OCI-LY1 (cell line): ENCODE measurements at regions not wholly inside any gene's neighbourhood (a gene's known extent, or its start where the extent isn't known, plus 50 kb on each side); places are given as distances from the start of the nearest gene placed in this dataset.

Source experiments
- H2AFZ ChIP-seq: fragments of 200-600 bp; sonication (generic), shearing (Covaris generic); 2 replicates; pipeline ENCODE4 v1.6.0; 2014; ENCODE audit warnings: antibody characterized with exemption, mild to moderate bottlenecking, low read length
- H3F3A ChIP-seq: fragments of 200-600 bp; sonication (generic), shearing (Covaris generic); 2 replicates; pipeline ENCODE4 v1.6.0; 2014; ENCODE audit warnings: mild to moderate bottlenecking, antibody characterized with exemption, low read length, moderate library complexity; ENCODE audit not compliant: insufficient read depth
- H3K27ac ChIP-seq: fragments of 200-600 bp; sonication (generic); 2 replicates; pipeline ENCODE4 v1.5.1; 2014; ENCODE audit warnings: low read length, mixed run types, mild to moderate bottlenecking, low read depth; ENCODE audit not compliant: poor library complexity, severe bottlenecking
- H3K27me3 ChIP-seq: fragments of 200-600 bp; sonication (generic); 2 replicates; pipeline ENCODE4 v1.6.0; 2014; ENCODE audit warnings: antibody characterized with exemption, mild to moderate bottlenecking, low read length, moderate library complexity; ENCODE audit not compliant: insufficient read depth
- H3K36me3 ChIP-seq: fragments of 200-600 bp; sonication (generic); 2 replicates; pipeline ENCODE4 v1.6.1; 2014; ENCODE audit warnings: mild to moderate bottlenecking, antibody characterized with exemption, low read length, moderate library complexity, mixed read lengths; ENCODE audit not compliant: insufficient read depth
- H3K4me1 ChIP-seq: fragments of 200-600 bp; sonication (generic); 2 replicates; pipeline ENCODE4 v1.5.1; 2014; ENCODE audit warnings: mild to moderate bottlenecking, low read length, moderate library complexity; ENCODE audit not compliant: insufficient read depth, severe bottlenecking
- H3K4me2 ChIP-seq: fragments of 200-600 bp; sonication (generic), shearing (Covaris generic); 2 replicates; pipeline ENCODE4 v1.6.1; 2014; ENCODE audit warnings: low read length
- H3K4me3 ChIP-seq: fragments of 200-600 bp; sonication (generic); 2 replicates; pipeline ENCODE4 v1.5.1; 2014; ENCODE audit warnings: low read length, low read depth, mild to moderate bottlenecking, mixed read lengths; ENCODE audit not compliant: poor library complexity, severe bottlenecking
- H3K79me2 ChIP-seq: fragments of 200-600 bp; shearing (Covaris generic); 2 replicates; pipeline ENCODE4 v1.6.1; 2016; ENCODE audit warnings: mixed run types, low read length, mixed read lengths; ENCODE audit not compliant: insufficient read depth
- H3K9ac ChIP-seq: fragments of 200-600 bp; sonication (generic), shearing (Covaris generic); 2 replicates; pipeline ENCODE4 v1.6.1; 2014; ENCODE audit warnings: mild to moderate bottlenecking, low read length, mixed read lengths
- H3K9me2 ChIP-seq: fragments of 200-600 bp; sonication (generic), shearing (Covaris generic); 2 replicates; pipeline ENCODE4 v1.6.1; 2014; ENCODE audit warnings: low read depth, mild to moderate bottlenecking, low read length, mixed read lengths
- H3K9me3 ChIP-seq: fragments of 200-600 bp; shearing (Covaris generic); 2 replicates; pipeline ENCODE4 v1.6.1; 2014; ENCODE audit warnings: low read length, mixed read lengths
- H4K20me1 ChIP-seq: fragments of 200-600 bp; sonication (generic), shearing (Covaris generic); 2 replicates; pipeline ENCODE4 v1.6.0; 2016; ENCODE audit warnings: mild to moderate bottlenecking, low read length; ENCODE audit not compliant: insufficient read depth
- CTCF ChIP-seq: fragments of 200-600 bp; sonication (generic), shearing (Covaris generic); IDR thresholded peaks from 2 replicates; pipeline ENCODE4 v1.5.1; 2017; ENCODE audit warnings: mild to moderate bottlenecking, antibody characterized with exemption, low read length, moderate library complexity, mixed read lengths
- EZH2 ChIP-seq: fragments of 200-600 bp; sonication (generic), shearing (Covaris generic); IDR thresholded peaks from 2 replicates; pipeline ENCODE4 v1.8.0; 2017; ENCODE audit warnings: borderline replicate concordance, mixed run types, mild to moderate bottlenecking, antibody characterized with exemption, low read length, moderate library complexity, mixed read lengths

GRCh38 chr16:55265926-55266325, 58.1 kb upstream of the IRX6 start:
- Histone ChIP-seq H2AFZ (no peak overlapping the region), H3K4me3 (no peak overlapping the region), H3F3A (no peaks in the 10 kb centered on the region), H3K79me2 (no peaks in the 10 kb centered on the region), H4K20me1 (no peaks in the 10 kb centered on the region), H3K27ac (no peak overlapping the region), H3K36me3 (no peaks in the 10 kb centered on the region), H3K9me2 (no peaks in the 10 kb centered on the region), H3K27me3 (no peaks in the 10 kb centered on the region), H3K4me1 (no peaks in the 10 kb centered on the region), H3K9me3 (no peaks in the 10 kb centered on the region), H3K9ac (no peak overlapping the region), H3K4me2 (no peak overlapping the region)
- TF ChIP-seq EZH2 (no peak), CTCF (no peak)

DNA sequence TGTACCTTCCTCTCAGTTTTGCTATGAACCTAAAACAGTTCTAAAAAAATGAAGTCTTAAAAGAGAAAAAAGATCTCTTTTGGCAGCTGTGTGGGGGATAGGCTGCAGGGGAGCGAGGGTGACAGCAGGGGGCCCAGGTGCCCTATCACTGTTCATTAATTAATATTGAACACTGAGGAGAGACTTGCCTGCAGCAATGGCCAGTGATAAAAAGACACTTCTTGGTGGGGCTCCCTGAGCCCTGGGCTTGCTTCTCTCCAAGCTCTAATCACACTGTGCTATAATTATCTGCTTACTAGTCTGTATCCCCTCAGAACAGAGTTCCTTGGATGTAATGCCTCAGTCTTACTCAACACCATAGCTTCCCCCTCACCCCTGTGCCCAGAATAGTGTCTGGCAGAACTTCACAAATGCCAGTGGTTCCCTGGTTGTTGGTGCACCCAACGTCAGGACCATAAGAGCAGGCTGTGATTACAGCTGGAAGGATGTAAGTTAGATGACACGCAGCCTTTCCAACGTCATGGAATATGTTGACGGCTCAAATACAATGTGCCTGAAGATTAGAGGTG, 52.0 kb upstream of the IRX6 start:
- no peaks in the 10 kb centered on the region for H4K20me1 ChIP-seq
- H3K4me3 ChIP-seq: no peak overlapping the region
- no peaks in the 10 kb centered on the region for H3K36me3 ChIP-seq
- no peaks in the 10 kb centered on the region for H3K79me2 ChIP-seq
- H3K27ac ChIP-seq: no peak overlapping the region
- no peaks in the 10 kb centered on the region for H3K27me3 ChIP-seq
- H3K4me1 ChIP-seq: no peaks in the 10 kb centered on the region
- TF ChIP-seq EZH2 (no peak), CTCF (no peak)
- H3K9me3 ChIP-seq: no peaks in the 10 kb centered on the region
- H3K9ac ChIP-seq: no peak overlapping the region
- no peaks in the 10 kb centered on the region for H3K9me2 ChIP-seq
- no peaks in the 10 kb centered on the region for H3F3A ChIP-seq
- no peak overlapping the region for H2AFZ ChIP-seq
- H3K4me2 ChIP-seq: no peak overlapping the region

DNA sequence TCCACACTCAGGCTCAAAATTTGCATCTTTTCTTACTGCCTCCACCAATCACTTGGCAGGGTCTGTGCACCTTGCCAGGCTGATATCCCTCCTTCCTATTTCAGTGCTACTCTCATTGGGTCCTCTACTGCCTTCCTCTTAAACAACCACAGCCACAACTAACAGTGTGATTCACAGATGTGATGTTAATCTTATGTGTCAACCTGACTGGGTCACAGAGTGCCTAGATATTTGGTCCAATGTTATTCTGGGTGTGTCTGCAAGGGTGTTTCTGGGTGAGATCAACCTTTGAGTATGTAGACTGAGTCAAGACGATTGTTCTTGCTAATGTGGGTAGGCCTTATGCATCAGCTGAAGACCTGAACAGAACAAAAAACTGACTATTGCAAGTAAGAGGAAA, 51.3 kb upstream of the IRX6 start:
- Histone ChIP-seq H3K79me2 (no peaks in the 10 kb centered on the region), H3K9me3 (no peaks in the 10 kb centered on the region), H4K20me1 (no peaks in the 10 kb centered on the region), H2AFZ (no peak overlapping the region), H3K4me3 (no peak overlapping the region), H3K36me3 (no peaks in the 10 kb centered on the region), H3K9ac (no peak overlapping the region), H3K27ac (no peak overlapping the region), H3K27me3 (no peaks in the 10 kb centered on the region), H3F3A (no peaks in the 10 kb centered on the region), H3K9me2 (no peaks in the 10 kb centered on the region), H3K4me1 (no peaks in the 10 kb centered on the region), H3K4me2 (no peak overlapping the region)
- no peak for TF ChIP-seq EZH2
- TF ChIP-seq CTCF: no peak
